Stimulated activated CD4-positive, alpha-beta T cell treated with anti-CD3 and anti-CD28 coated beads, Interleukin-2, amount 100 ng/mL, for 24 hours (primary cell): ENCODE measurements at regions not wholly inside any gene's neighbourhood (a gene's known extent, or its start where the extent isn't known, plus 50 kb on each side); places are given as distances from the start of the nearest gene placed in this dataset.
"Not testable (repeated sequence)": the region's sequence is repeated elsewhere in the genome, so short reads cannot be mapped to it uniquely, and the experiment has no call there.

Experiments used
- DNase-seq, 2 donors: peaks; one replicate each; pipeline ENCODE4 v3.0.0-alpha.2; 2020

GRCh38 chrX:25131055-25131454 lies 115.3 kb upstream of the ARX start:
- no peak for DNase-seq

- no peak for DNase-seq
Observed at GRCh38 chrX:25130619-25131018, 114.9 kb upstream of the ARX start.

GRCh38 chrX:25125483-25125882 lies 109.7 kb upstream of the ARX start:
- DNase-seq: no peak

- no peak for DNase-seq
Observed at GRCh38 chrX:25124391-25124790, 108.6 kb upstream of the ARX start.

GRCh38 chrX:25112156-25112555 lies 96.4 kb upstream of the ARX start:
- DNase-seq: no peak

- no peak for DNase-seq
Observed at GRCh38 chrX:25108481-25108880, 92.7 kb upstream of the ARX start.

- no peak for DNase-seq
Observed at GRCh38 chrX:25105221-25105620, 89.5 kb upstream of the ARX start.

- DNase-seq: no peak
Observed at GRCh38 chrX:25096522-25097045, 80.8 kb upstream of the ARX start.

GRCh38 chrX:25091152-25091551 lies 75.4 kb upstream of the ARX start:
- not testable (repeated sequence) for DNase-seq

GRCh38 chrX:25084446-25084845 lies 68.7 kb upstream of the ARX start:
- DNase-seq: no peak

- no peak for DNase-seq
Observed at GRCh38 chrX:25083661-25084060, 67.9 kb upstream of the ARX start.

GRCh38 chrX:25079020-25079419 lies 63.3 kb upstream of the ARX start:
- no peak for DNase-seq

GRCh38 chrX:25076941-25077500 lies 61.3 kb upstream of the ARX start:
- DNase-seq: no peak

- DNase-seq: no peak
Observed at GRCh38 chrX:25072247-25072646, 56.5 kb upstream of the ARX start.

GRCh38 chrX:25070038-25070437 lies 54.3 kb upstream of the ARX start:
- no peak for DNase-seq

- DNase-seq: no peak
Observed at GRCh38 chrX:25069209-25069608, 53.4 kb upstream of the ARX start.

- DNase-seq: no peak
Observed at GRCh38 chrX:25068340-25068739, 52.6 kb upstream of the ARX start.

GRCh38 chrX:25067271-25068172 lies 51.8 kb upstream of the ARX start:
- DNase-seq: no peak

GRCh38 chrX:25066131-25066530 lies 50.4 kb upstream of the ARX start:
- no peak for DNase-seq
